GM21515 (cell line): ENCODE measurements at regions not wholly inside any gene's neighbourhood (a gene's known extent, or its start where the extent isn't known, plus 50 kb on each side); places are given as distances from the start of the nearest gene placed in this dataset.

ENCODE experiments used
- ATAC-seq: cut with Tn5 transposase; IDR thresholded peaks from one replicate; pipeline ENCODE4 v1.9.1; 2021; ENCODE audit not compliant: unreplicated experiment

- no peak for ATAC-seq
Measured at GRCh38 chr4:11271263-11271662, 157.4 kb downstream of the HS3ST1 start.

- ATAC-seq: no peak
Measured at GRCh38 chr4:11268149-11268548, 160.5 kb downstream of the HS3ST1 start.

- ATAC-seq: no peak
Measured at GRCh38 chr4:11264841-11265240, 163.9 kb downstream of the HS3ST1 start.

GRCh38 chr4:11264346-11264745 lies 164.3 kb downstream of the HS3ST1 start:
- no peak for ATAC-seq

- ATAC-seq: no peak
Measured at GRCh38 chr4:11263208-11263607, 165.5 kb downstream of the HS3ST1 start.

- ATAC-seq: no peak
Measured at GRCh38 chr4:11261066-11261850, 167.4 kb downstream of the HS3ST1 start.

GRCh38 chr4:11259837-11260236 lies 168.9 kb downstream of the HS3ST1 start:
- ATAC-seq: no peak

- no peak for ATAC-seq
Measured at GRCh38 chr4:11252149-11252548, 176.5 kb downstream of the HS3ST1 start.

GRCh38 chr4:11250510-11250909 lies 178.2 kb downstream of the HS3ST1 start:
- no peak for ATAC-seq

GRCh38 chr4:11232015-11232414 lies 196.7 kb downstream of the HS3ST1 start:
- ATAC-seq: no peak

- ATAC-seq: no peak
Measured at GRCh38 chr4:11230866-11231265, 197.8 kb downstream of the HS3ST1 start.

- no peak for ATAC-seq
Measured at GRCh38 chr4:11228530-11228929, 200.2 kb downstream of the HS3ST1 start.

- ATAC-seq: no peak
Measured at GRCh38 chr4:11223311-11223710, 205.4 kb downstream of the HS3ST1 start.

- ATAC-seq: no peak
Measured at GRCh38 chr4:11218692-11219091, 210.0 kb downstream of the HS3ST1 start.

- ATAC-seq: no peak
Measured at GRCh38 chr4:11216520-11216919, 212.2 kb downstream of the HS3ST1 start.

GRCh38 chr4:11214281-11214680 lies 214.4 kb downstream of the HS3ST1 start:
- no peak for ATAC-seq

- ATAC-seq: no peak
Measured at GRCh38 chr4:11209826-11210225, 218.9 kb downstream of the HS3ST1 start.

GRCh38 chr4:11201256-11201655 lies 227.4 kb downstream of the HS3ST1 start:
- no peak for ATAC-seq

GRCh38 chr4:11198516-11199305 lies 230.0 kb downstream of the HS3ST1 start:
- no peak for ATAC-seq

- ATAC-seq: no peak
Measured at GRCh38 chr4:11197631-11198341, 230.9 kb downstream of the HS3ST1 start.

GRCh38 chr4:11196927-11197522 lies 231.7 kb downstream of the HS3ST1 start:
- no peak for ATAC-seq
